HEK293T (cell line): ENCODE measurements at regions not wholly inside any gene's neighbourhood (a gene's known extent, or its start where the extent isn't known, plus 50 kb on each side); places are given as distances from the start of the nearest gene placed in this dataset.

Experiments used
- BHLHE40 ChIP-seq: fragments of 450-650 bp; IDR thresholded peaks from 2 replicates; pipeline ENCODE4 v1.6.1; 2016; ENCODE audit warnings: mild to moderate bottlenecking, moderate library complexity, borderline replicate concordance
- CTBP1 ChIP-seq: fragments of 450-650 bp; IDR thresholded peaks from 2 replicates; pipeline ENCODE4 v1.6.1; 2016; ENCODE audit warnings: borderline replicate concordance
- FOXA1 ChIP-seq: fragments of 450-650 bp; IDR thresholded peaks from 2 replicates; pipeline ENCODE4 v1.6.1; 2016; ENCODE audit warnings: mild to moderate bottlenecking
- FOXK2 ChIP-seq: fragments of 450-650 bp; IDR thresholded peaks from 2 replicates; pipeline ENCODE4 v1.6.1; 2016; ENCODE audit warnings: mild to moderate bottlenecking
- SP1 ChIP-seq: fragments of 450-650 bp; IDR thresholded peaks from 2 replicates; pipeline ENCODE4 v1.6.1; 2017
- TARDBP ChIP-seq: fragments of 450-650 bp; IDR thresholded peaks from 2 replicates; pipeline ENCODE4 v1.6.1; 2016

GRCh38 chr3:1700650-1701049 lies 398.0 kb upstream of the CNTN4 start:
- TF ChIP-seq BHLHE40 (no peak), FOXA1 (no peak), CTBP1 (no peak), TARDBP (no peak), SP1 (no peak), FOXK2 (no peak)
